ENCODE measurements at regions not wholly inside any gene's neighbourhood (a gene's known extent, or its start where the extent isn't known, plus 50 kb on each side); places are given as distances from the start of the nearest gene placed in this dataset.

DNA sequence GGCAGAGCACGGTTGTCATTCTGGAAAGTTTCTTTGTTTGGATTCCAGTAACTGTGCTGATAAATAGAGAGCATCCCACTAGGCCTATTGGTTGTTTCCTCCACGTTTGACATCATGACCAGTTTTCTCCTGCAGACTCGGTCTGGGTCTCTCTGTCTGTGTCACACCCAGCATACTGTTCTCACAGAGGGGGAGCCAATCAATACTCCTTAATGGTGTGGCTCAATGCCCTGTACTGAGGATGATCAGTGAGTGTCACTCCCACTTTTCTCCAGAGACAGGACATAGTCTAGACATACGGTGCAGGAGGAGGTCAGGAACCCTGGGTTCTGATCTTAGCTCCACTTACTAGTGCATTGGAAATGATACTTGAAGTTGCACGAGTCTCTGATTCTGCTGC, 88.2 kb upstream of the BLID start:
- TF ChIP-seq POLR2AphosphoS5 (IDR thresholded peaks at IDR 0.05), result no peak
- TF ChIP-seq, protein P1, sequence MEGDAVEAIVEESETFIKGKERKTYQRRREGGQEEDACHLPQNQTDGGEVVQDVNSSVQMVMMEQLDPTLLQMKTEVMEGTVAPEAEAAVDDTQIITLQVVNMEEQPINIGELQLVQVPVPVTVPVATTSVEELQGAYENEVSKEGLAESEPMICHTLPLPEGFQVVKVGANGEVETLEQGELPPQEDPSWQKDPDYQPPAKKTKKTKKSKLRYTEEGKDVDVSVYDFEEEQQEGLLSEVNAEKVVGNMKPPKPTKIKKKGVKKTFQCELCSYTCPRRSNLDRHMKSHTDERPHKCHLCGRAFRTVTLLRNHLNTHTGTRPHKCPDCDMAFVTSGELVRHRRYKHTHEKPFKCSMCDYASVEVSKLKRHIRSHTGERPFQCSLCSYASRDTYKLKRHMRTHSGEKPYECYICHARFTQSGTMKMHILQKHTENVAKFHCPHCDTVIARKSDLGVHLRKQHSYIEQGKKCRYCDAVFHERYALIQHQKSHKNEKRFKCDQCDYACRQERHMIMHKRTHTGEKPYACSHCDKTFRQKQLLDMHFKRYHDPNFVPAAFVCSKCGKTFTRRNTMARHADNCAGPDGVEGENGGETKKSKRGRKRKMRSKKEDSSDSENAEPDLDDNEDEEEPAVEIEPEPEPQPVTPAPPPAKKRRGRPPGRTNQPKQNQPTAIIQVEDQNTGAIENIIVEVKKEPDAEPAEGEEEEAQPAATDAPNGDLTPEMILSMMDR (IDR thresholded peaks at IDR 0.05), result no peak

Measured in stomach (tissue), 4 donors.